ENCODE measurements at regions not wholly inside any gene's neighbourhood (a gene's known extent, or its start where the extent isn't known, plus 50 kb on each side); places are given as distances from the start of the nearest gene placed in this dataset.

GRCh38 chr10:130921911-130922440, 389.5 kb downstream of the TCERG1L start:
- POLR2A ChIA-PET, result no interaction called here
- Mint-ChIP-seq H3K36me3 (ENCODE audit: insufficient read depth, unreplicated experiment) (no peaks in the 10 kb centered on the region), H3K4me1 (ENCODE audit: insufficient read depth, unreplicated experiment) (no peaks in the 10 kb centered on the region), H3K27me3 (ENCODE audit: insufficient read depth, unreplicated experiment) (no peaks in the 10 kb centered on the region), H3K27ac (ENCODE audit: low read depth, unreplicated experiment) (no peak overlapping the region), H3K4me3 (ENCODE audit: unreplicated experiment) (no peak overlapping the region), H3K9me3 (ENCODE audit: unreplicated experiment) (peaks cover 18% of the 10 kb centered on the region)
- no peak for TF ChIP-seq CTCF (IDR thresholded peaks at IDR 0.05; ENCODE audit: unreplicated experiment)
- no peak for DNase-seq (ENCODE audit: unreplicated experiment)
- intact Hi-C loops (cut with micrococcal nuclease), result no loop called here
- CTCF ChIA-PET, result no interaction called here
- no TSS peak for BruUV-seq (replicated peaks)

- POLR2A ChIA-PET, result no interaction called here
- H3K4me3 Mint-ChIP-seq (ENCODE audit: unreplicated experiment), result no peak overlapping the region
- no peak for TF ChIP-seq CTCF (IDR thresholded peaks at IDR 0.05; ENCODE audit: unreplicated experiment)
- intact Hi-C loops (cut with micrococcal nuclease), result no loop called here
- no peaks in the 10 kb centered on the region for H3K27me3 Mint-ChIP-seq (ENCODE audit: insufficient read depth, unreplicated experiment)
- H3K9me3 Mint-ChIP-seq (ENCODE audit: unreplicated experiment), result peaks cover 10% of the 10 kb centered on the region
- H3K36me3 Mint-ChIP-seq (ENCODE audit: insufficient read depth, unreplicated experiment), result no peaks in the 10 kb centered on the region
- BruUV-seq (replicated peaks), result no TSS peak
- H3K4me1 Mint-ChIP-seq (ENCODE audit: insufficient read depth, unreplicated experiment), result no peaks in the 10 kb centered on the region
- no peak for DNase-seq (ENCODE audit: unreplicated experiment)
- no peak overlapping the region for H3K27ac Mint-ChIP-seq (ENCODE audit: low read depth, unreplicated experiment)
- CTCF ChIA-PET, result interaction anchor here (0.6 to 0.7 kb wide), 3 partner anchors 27 to 724 kb away, joined by 3 to 4 read pairs (median 3); no protein-coding TSS in a partner anchor
Measured at GRCh38 chr10:130923596-130923995, 387.9 kb downstream of the TCERG1L start.

GRCh38 chr10:130924138-130924819, 387.2 kb downstream of the TCERG1L start:
- Mint-ChIP-seq H3K27me3 (ENCODE audit: insufficient read depth, unreplicated experiment) (no peaks in the 10 kb centered on the region), H3K36me3 (ENCODE audit: insufficient read depth, unreplicated experiment) (no peaks in the 10 kb centered on the region), H3K27ac (ENCODE audit: low read depth, unreplicated experiment) (no peak overlapping the region), H3K4me3 (ENCODE audit: unreplicated experiment) (no peak overlapping the region), H3K9me3 (ENCODE audit: unreplicated experiment) (peaks cover 4% of the 10 kb centered on the region), H3K4me1 (ENCODE audit: insufficient read depth, unreplicated experiment) (no peaks in the 10 kb centered on the region)
- TF ChIP-seq CTCF (IDR thresholded peaks at IDR 0.05; ENCODE audit: unreplicated experiment), result no peak
- ChIA-PET POLR2A (no interaction called here), CTCF (interaction anchor here (0.6 to 0.7 kb wide), 2 partner anchors 28 to 725 kb away, joined by 3 to 4 read pairs; no protein-coding TSS in a partner anchor)
- intact Hi-C loops (cut with micrococcal nuclease), result no loop called here
- DNase-seq (ENCODE audit: unreplicated experiment), result no peak
- no TSS peak for BruUV-seq (replicated peaks)

GRCh38 chr10:130926442-130926841, 385.1 kb downstream of the TCERG1L start:
- no peaks in the 10 kb centered on the region for H3K27me3 Mint-ChIP-seq (ENCODE audit: insufficient read depth, unreplicated experiment)
- H3K4me3 Mint-ChIP-seq (ENCODE audit: unreplicated experiment), result no peak overlapping the region
- BruUV-seq (replicated peaks), result no TSS peak
- peaks cover 11% of the 10 kb centered on the region for H3K9me3 Mint-ChIP-seq (ENCODE audit: unreplicated experiment)
- CTCF ChIA-PET, result no interaction called here
- no peak for DNase-seq (ENCODE audit: unreplicated experiment)
- H3K27ac Mint-ChIP-seq (ENCODE audit: low read depth, unreplicated experiment), result no peak overlapping the region
- no peak for TF ChIP-seq CTCF (IDR thresholded peaks at IDR 0.05; ENCODE audit: unreplicated experiment)
- POLR2A ChIA-PET, result no interaction called here
- no peaks in the 10 kb centered on the region for H3K36me3 Mint-ChIP-seq (ENCODE audit: insufficient read depth, unreplicated experiment)
- H3K4me1 Mint-ChIP-seq (ENCODE audit: insufficient read depth, unreplicated experiment), result no peaks in the 10 kb centered on the region
- intact Hi-C loops (cut with micrococcal nuclease), result no loop called here

Measured in MCF 10A (cell line).